DOHH2 (cell line): ENCODE measurements at regions not wholly inside any gene's neighbourhood (a gene's known extent, or its start where the extent isn't known, plus 50 kb on each side); places are given as distances from the start of the nearest gene placed in this dataset.

Experiments
- EZH2phosphoT487 ChIP-seq: fragments of 200-600 bp; sonication (generic); IDR thresholded peaks from 2 replicates; pipeline ENCODE4 v1.6.1; 2017; ENCODE audit warnings: borderline replicate concordance, mild to moderate bottlenecking, antibody characterized with exemption, low read length, moderate library complexity, mixed read lengths
- TF ChIP-seq, protein P1 (sequence below): fragments of 200-600 bp; sonication (generic); IDR thresholded peaks from one replicate; pipeline ENCODE4 v1.5.1; 2014; ENCODE audit warnings: antibody characterized with exemption, mild to moderate bottlenecking, low read depth, low read length; ENCODE audit not compliant: poor library complexity, severe bottlenecking

DNA sequence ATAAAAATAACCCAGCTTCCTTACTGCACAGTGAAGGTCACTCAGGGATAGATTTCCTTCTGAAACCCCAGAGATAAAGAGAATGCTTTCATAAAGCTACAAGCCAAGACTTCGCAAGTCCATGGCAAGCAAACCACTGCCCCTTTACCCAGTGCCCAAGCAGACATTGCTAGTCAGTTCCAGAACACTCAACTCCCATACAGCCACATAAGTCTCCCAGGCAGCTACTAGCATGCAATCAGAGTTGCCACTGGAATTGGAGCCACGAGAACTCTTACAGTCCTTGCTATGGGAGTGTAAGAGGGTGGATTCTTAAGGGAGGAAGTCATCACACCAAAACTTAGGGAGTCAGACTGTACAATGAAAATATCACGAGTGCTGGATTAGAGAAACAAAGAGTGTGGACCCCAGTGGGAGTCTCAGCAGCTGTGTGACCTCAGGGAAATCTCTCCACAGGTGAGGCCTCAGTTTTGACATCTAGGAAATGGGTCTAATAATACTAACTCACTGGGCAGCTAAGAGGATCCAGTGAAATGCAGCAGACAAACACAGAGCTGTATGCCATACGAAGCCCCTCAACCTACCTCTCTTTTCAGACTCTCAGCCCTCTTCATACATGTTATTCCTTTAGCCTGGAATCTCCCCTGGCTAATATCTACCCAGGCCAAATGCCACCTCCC is 526.6 kb downstream of the MN1 start:
- TF ChIP-seq, protein P1, sequence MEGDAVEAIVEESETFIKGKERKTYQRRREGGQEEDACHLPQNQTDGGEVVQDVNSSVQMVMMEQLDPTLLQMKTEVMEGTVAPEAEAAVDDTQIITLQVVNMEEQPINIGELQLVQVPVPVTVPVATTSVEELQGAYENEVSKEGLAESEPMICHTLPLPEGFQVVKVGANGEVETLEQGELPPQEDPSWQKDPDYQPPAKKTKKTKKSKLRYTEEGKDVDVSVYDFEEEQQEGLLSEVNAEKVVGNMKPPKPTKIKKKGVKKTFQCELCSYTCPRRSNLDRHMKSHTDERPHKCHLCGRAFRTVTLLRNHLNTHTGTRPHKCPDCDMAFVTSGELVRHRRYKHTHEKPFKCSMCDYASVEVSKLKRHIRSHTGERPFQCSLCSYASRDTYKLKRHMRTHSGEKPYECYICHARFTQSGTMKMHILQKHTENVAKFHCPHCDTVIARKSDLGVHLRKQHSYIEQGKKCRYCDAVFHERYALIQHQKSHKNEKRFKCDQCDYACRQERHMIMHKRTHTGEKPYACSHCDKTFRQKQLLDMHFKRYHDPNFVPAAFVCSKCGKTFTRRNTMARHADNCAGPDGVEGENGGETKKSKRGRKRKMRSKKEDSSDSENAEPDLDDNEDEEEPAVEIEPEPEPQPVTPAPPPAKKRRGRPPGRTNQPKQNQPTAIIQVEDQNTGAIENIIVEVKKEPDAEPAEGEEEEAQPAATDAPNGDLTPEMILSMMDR, result no peak
- TF ChIP-seq EZH2phosphoT487, result no peak
